HCT116 (cell line): ENCODE measurements at regions not wholly inside any gene's neighbourhood (a gene's known extent, or its start where the extent isn't known, plus 50 kb on each side); places are given as distances from the start of the nearest gene placed in this dataset.

Source experiments
- ATAC-seq: fragments of 200-7000 bp; cut with Tn5 transposase; 2 replicates; pipeline ENCODE4 v1.9.1; 2020; ENCODE audit warnings: mild to moderate bottlenecking, moderate library complexity
- BruUV-seq: library from RNA; stranded (reverse); fragments of 400-500 nt; replicated peaks from 2 replicates; lab custom pipeline; 2021; lab: Mats Ljungman, UMichigan
- CTCF ChIA-PET: fragments of 300-600 bp; sonication (Branson Sonifier 250); formaldehyde crosslinking; loops from one replicate; lab custom pipeline; 2021; ENCODE audit warnings: antibody characterized with exemption; lab: Charles Lee
- POLR2A ChIA-PET: fragments of 300-600, 350-600 bp; sonication (Branson Sonifier 250); formaldehyde crosslinking; loops from one replicate; lab custom pipeline; 2021; ENCODE audit warnings: antibody characterized with exemption; lab: Charles Lee
- RAD21 ChIA-PET, 2 experiments: fragments of 300-600 bp; sonication (Branson Sonifier 250); formaldehyde crosslinking; loops; one replicate each; lab custom pipeline; 2023; ENCODE audit warnings: low total read pairs in 2 of 2; ENCODE audit not compliant: uncharacterized antibody in 2 of 2, unreplicated experiment in 2 of 2, low non-redundant PET in 1 of 2; lab: Charles Lee
- DNase-seq: peaks from one replicate; pipeline ENCODE4 v3.0.0-alpha.2; 2010; ENCODE audit warnings: low read depth, low spot score
- H2AFZ ChIP-seq: fragments of 200-600 bp; shearing (Covaris generic), sonication (generic); 2 replicates; pipeline ENCODE4 v1.6.1; 2017; ENCODE audit warnings: low read depth, mixed run types, mixed read lengths, antibody characterized with exemption, low read length; ENCODE audit not compliant: poor library complexity, severe bottlenecking
- H3K27ac ChIP-seq: 2 replicates; pipeline ENCODE4 v1.5.1; 2012; ENCODE audit warnings: low read depth, low read length
- H3K27me3 ChIP-seq: fragments of 200-600 bp; sonication (generic); 2 replicates; pipeline ENCODE4 v1.6.1; 2016; ENCODE audit warnings: mixed run types, low read length, mixed read lengths; ENCODE audit not compliant: insufficient read depth
- H3K36me3 ChIP-seq, 2 experiments: fragments of 200-500 bp in 1 of 2; fragments of 200-600 bp in 1 of 2; sonication (Bioruptor generic) in 1 of 2; sonication (generic) in 1 of 2; 2 replicates each; pipeline versions ENCODE4 v1.5.1 to v1.6.1; 2014 to 2016; ENCODE audit warnings: low read length in 2 of 2, inconsistent platforms in 1 of 2, mixed read lengths in 1 of 2, mixed run types in 1 of 2; ENCODE audit not compliant: insufficient read depth in 2 of 2, control insufficient read depth in 1 of 2
- H3K4me1 ChIP-seq, 2 experiments: fragments of 200-600 bp in 1 of 2; sonication (generic) in 1 of 2; 2 replicates each; pipeline versions ENCODE4 v1.5.1 to v1.6.1; 2012 to 2017; ENCODE audit warnings: low read length in 2 of 2, inconsistent platforms in 1 of 2, mild to moderate bottlenecking in 1 of 2, mixed read lengths in 1 of 2, mixed run types in 1 of 2, moderate library complexity in 1 of 2; ENCODE audit not compliant: insufficient read depth in 2 of 2, control insufficient read depth in 1 of 2
- H3K4me2 ChIP-seq: fragments of 200-600 bp; sonication (generic); 2 replicates; pipeline ENCODE4 v1.6.1; 2017; ENCODE audit warnings: mixed run types, low read length, mixed read lengths
- H3K4me3 ChIP-seq, 2 experiments: fragments of 200-600 bp in 1 of 2; sonication (generic) in 1 of 2; replicated peaks in 1 of 2; 2 replicates each; pipeline ENCODE4 v1.5.1; 2011 to 2016; ENCODE audit warnings: low read length in 2 of 2, control low read depth in 1 of 2, low read depth in 1 of 2, mild to moderate bottlenecking in 1 of 2, mixed read lengths in 1 of 2, mixed run types in 1 of 2
- H3K79me2 ChIP-seq: fragments of 200-600 bp; sonication (generic); 2 replicates; pipeline ENCODE4 v1.6.1; 2017; ENCODE audit warnings: mild to moderate bottlenecking, mixed run types, low read length, moderate library complexity, mixed read lengths; ENCODE audit not compliant: insufficient read depth
- H3K9ac ChIP-seq: fragments of 200-600 bp; sonication (generic); 2 replicates; pipeline ENCODE4 v1.6.1; 2016; ENCODE audit warnings: low read length, mixed read lengths
- H3K9me2 ChIP-seq: fragments of 200-600 bp; sonication (generic), shearing (Covaris generic); 2 replicates; pipeline ENCODE4 v1.6.1; 2017; ENCODE audit warnings: mixed run types, mild to moderate bottlenecking, moderate library complexity; ENCODE audit not compliant: insufficient read depth
- H3K9me3 ChIP-seq, 2 experiments: fragments of 200-500 bp in 1 of 2; fragments of 200-600 bp in 1 of 2; sonication (Bioruptor generic) in 1 of 2; sonication (generic) in 1 of 2; 2 replicates each; pipeline ENCODE4 v1.6.1; 2014 to 2017; ENCODE audit warnings: low read length in 2 of 2, mixed read lengths in 2 of 2, inconsistent platforms in 1 of 2, low read depth in 1 of 2, mild to moderate bottlenecking in 1 of 2, mixed run types in 1 of 2, moderate library complexity in 1 of 2; ENCODE audit not compliant: control insufficient read depth in 1 of 2, insufficient read depth in 1 of 2
- H4K20me1 ChIP-seq: fragments of 200-600 bp; sonication (generic), shearing (Covaris generic); 2 replicates; pipeline ENCODE4 v1.6.1; 2017; ENCODE audit warnings: mixed run types, mild to moderate bottlenecking, moderate library complexity; ENCODE audit not compliant: insufficient read depth
- CBX3 ChIP-seq: IDR thresholded peaks from 2 replicates; pipeline ENCODE4 v1.6.1; 2012; ENCODE audit warnings: low read depth
- EGR1 ChIP-seq: IDR thresholded peaks from 2 replicates; pipeline ENCODE4 v1.6.1; 2012; ENCODE audit warnings: low read depth
- ELF1 ChIP-seq: IDR thresholded peaks from 2 replicates; pipeline ENCODE4 v1.6.1; 2012; ENCODE audit warnings: low read depth, borderline replicate concordance
- EZH2 ChIP-seq: fragments of 200-600 bp; sonication (generic); IDR thresholded peaks from 2 replicates; pipeline ENCODE4 v1.6.1; 2017; ENCODE audit warnings: antibody characterized with exemption, mixed run types
- EZH2phosphoT487 ChIP-seq: fragments of 200-600 bp; IDR thresholded peaks from 2 replicates; pipeline ENCODE4 v1.6.1; 2018; ENCODE audit warnings: antibody characterized with exemption, borderline replicate concordance
- FOSL1 ChIP-seq: IDR thresholded peaks from 2 replicates; pipeline ENCODE4 v1.6.1; 2012; ENCODE audit warnings: low read depth
- JUND ChIP-seq: IDR thresholded peaks from 2 replicates; pipeline ENCODE4 v1.6.1; 2012
- MAX ChIP-seq: IDR thresholded peaks from 2 replicates; pipeline ENCODE4 v1.6.1; 2012
- POLR2A ChIP-seq: IDR thresholded peaks from 2 replicates; pipeline ENCODE4 v1.7.0; 2011; ENCODE audit warnings: borderline replicate concordance; ENCODE audit not compliant: insufficient read depth, insufficient read length; ENCODE audit errors: extremely low read depth
- POLR2AphosphoS5 ChIP-seq: IDR thresholded peaks from 2 replicates; pipeline ENCODE4 v1.6.1; 2011; ENCODE audit warnings: mild to moderate bottlenecking, low read depth, low read length, moderate library complexity
- RAD21 ChIP-seq: IDR thresholded peaks from 2 replicates; pipeline ENCODE4 v1.6.1; 2012; ENCODE audit warnings: low read depth, mild to moderate bottlenecking
- REST ChIP-seq: IDR thresholded peaks from 2 replicates; pipeline ENCODE4 v1.6.1; 2012; ENCODE audit warnings: low read depth
- SIN3A ChIP-seq: IDR thresholded peaks from 2 replicates; pipeline ENCODE4 v1.6.1; 2012; ENCODE audit warnings: low read depth
- SRF ChIP-seq: IDR thresholded peaks from 2 replicates; pipeline ENCODE4 v1.6.1; 2012; ENCODE audit warnings: low read depth
- TCF7L2 ChIP-seq: IDR thresholded peaks from 2 replicates; pipeline ENCODE4 v1.7.0; 2011; ENCODE audit warnings: borderline replicate concordance, inconsistent platforms; ENCODE audit not compliant: insufficient read depth, insufficient read length; ENCODE audit errors: extremely low read depth
- YY1 ChIP-seq: IDR thresholded peaks from 2 replicates; pipeline ENCODE4 v1.6.1; 2011; ENCODE audit warnings: low read length, low read depth, moderate library complexity, mild to moderate bottlenecking; ENCODE audit not compliant: insufficient replicate concordance; ENCODE audit errors: extremely low read depth
- ZBTB33 ChIP-seq: IDR thresholded peaks from 2 replicates; pipeline ENCODE4 v1.6.1; 2011; ENCODE audit warnings: mild to moderate bottlenecking, low read length, moderate library complexity; ENCODE audit not compliant: insufficient replicate concordance; ENCODE audit errors: extremely low read depth
- ZFX ChIP-seq: fragments of 450-650 bp; IDR thresholded peaks from 2 replicates; pipeline ENCODE4 v1.6.1; 2017
- ZNF274 ChIP-seq: fragments of 200-500 bp; sonication (Bioruptor generic); IDR thresholded peaks from 2 replicates; pipeline ENCODE4 v1.6.1; 2014; ENCODE audit warnings: mild to moderate bottlenecking, low read depth, low read length, inconsistent platforms
- intact Hi-C: fragments of 100-400 bp; cut with micrococcal nuclease; formaldehyde crosslinking; loops from 2 replicates; pipeline ENCODE4 v1.10.0; 2022

DNA sequence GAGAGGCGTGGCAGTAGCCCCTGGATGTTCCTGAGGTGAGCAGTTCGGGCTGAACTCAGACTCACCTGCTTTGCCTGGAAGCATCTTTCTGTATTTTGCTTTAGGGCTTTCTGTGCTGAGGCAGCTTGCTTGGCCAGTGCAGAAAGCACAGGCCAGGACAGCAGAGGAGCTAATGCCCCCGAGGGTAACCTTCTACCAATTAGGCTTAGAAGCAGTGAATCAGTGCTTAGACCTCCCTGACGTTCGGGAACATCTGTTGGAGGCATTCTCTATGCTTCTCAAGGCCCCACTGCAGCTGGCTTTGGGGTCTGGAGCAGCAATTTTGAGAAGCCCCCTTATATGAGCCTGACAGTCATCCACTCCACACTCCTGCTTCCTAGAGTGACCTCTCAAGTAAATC lies 350.7 kb upstream of the PROK2 start:
- POLR2A ChIA-PET: no interaction called here
- H3K27me3 ChIP-seq: peaks cover 11% of the 10 kb centered on the region; the same call in 1 of the 2 replicates
- no peak overlapping the region for H2AFZ ChIP-seq
- H3K9me2 ChIP-seq: no peaks in the 10 kb centered on the region
- no peaks in the 10 kb centered on the region for H3K4me1 ChIP-seq
- no peaks in the 10 kb centered on the region for H4K20me1 ChIP-seq
- CTCF ChIA-PET: no interaction called here
- RAD21 ChIA-PET: no interaction called here
- no peaks in the 10 kb centered on the region for H3K79me2 ChIP-seq
- no peak overlapping the region for H3K27ac ChIP-seq
- no peak overlapping the region for H3K4me3 ChIP-seq
- ATAC-seq: no peak
- H3K4me2 ChIP-seq: no peak overlapping the region
- H3K9ac ChIP-seq: no peak overlapping the region
- no peaks in the 10 kb centered on the region for H3K9me3 ChIP-seq
- no peak for DNase-seq
- intact Hi-C loops: no loop called here
- BruUV-seq: no TSS peak
- TF ChIP-seq SRF (no peak), MAX (no peak), ZFX (no peak), ZBTB33 (no peak), CBX3 (no peak), RAD21 (no peak), ELF1 (no peak), YY1 (no peak), POLR2AphosphoS5 (no peak), EZH2phosphoT487 (no peak), SIN3A (no peak), JUND (no peak), TCF7L2 (no peak), EZH2 (no peak), REST (no peak), EGR1 (no peak), ZNF274 (no peak), FOSL1 (no peak), POLR2A (no peak)
- no peaks in the 10 kb centered on the region for H3K36me3 ChIP-seq
